GM12878 (cell line): ENCODE measurements at regions not wholly inside any gene's neighbourhood (a gene's known extent, or its start where the extent isn't known, plus 50 kb on each side); places are given as distances from the start of the nearest gene placed in this dataset.

Experiments used
- ATAC-seq: fragments of 200-7000 bp; cut with Tn5 transposase; 3 replicates; pipeline ENCODE4 v1.9.1; 2020; ENCODE audit warnings: mild to moderate bottlenecking, moderate library complexity
- BruUV-seq: library from RNA; stranded (reverse); fragments of 400-500 nt; replicated peaks from 2 replicates; lab custom pipeline; 2021; lab: Mats Ljungman, UMichigan
- CTCF ChIA-PET: fragments of 300-600 bp; sonication (Branson Sonifier 250); formaldehyde crosslinking; extraction: SDS; loops from one replicate; lab custom pipeline; 2021; ENCODE audit warnings: inconsistent platforms; lab: Yijun Ruan, JAX
- POLR2A ChIA-PET: fragments of 350-600 bp; formaldehyde crosslinking; extraction: SDS; loops from one replicate; lab custom pipeline; 2021; ENCODE audit warnings: inconsistent platforms; lab: Charles Lee
- RAD21 ChIA-PET: fragments of 300-600 bp; sonication (Branson Sonifier 250); formaldehyde crosslinking; loops from one replicate; lab custom pipeline; 2023; ENCODE audit warnings: antibody characterized with exemption; ENCODE audit not compliant: unreplicated experiment; lab: Charles Lee
- SMC1A ChIA-PET: fragments of 300-600 bp; sonication (Branson Sonifier 250); formaldehyde crosslinking; loops from one replicate; lab custom pipeline; 2023; ENCODE audit not compliant: unreplicated experiment, uncharacterized antibody; lab: Charles Lee
- DNase-seq: peaks from one replicate; pipeline ENCODE4 v3.0.0-alpha.2; 2011; ENCODE audit warnings: low read depth, low spot score
- FAIRE-seq: peaks from 3 replicates; lab custom pipeline; 2011; peaks lifted over from hg19 to GRCh38; lab: Jason Lieb, UNC
- H2AFZ ChIP-seq: 2 replicates; pipeline ENCODE4 v1.6.0; 2011; ENCODE audit warnings: low read depth, low read length, control low read depth; ENCODE audit not compliant: control insufficient read depth
- H3K27ac ChIP-seq: 2 replicates; pipeline ENCODE4 v1.5.1; 2011; ENCODE audit warnings: control low read depth; ENCODE audit not compliant: control insufficient read depth, insufficient read depth
- H3K27me3 ChIP-seq, 2 experiments: replicated peaks in 1 of 2; 2 replicates each; pipeline versions ENCODE4 v1.6.0 to v1.6.1; 2011; ENCODE audit warnings: low read length in 1 of 2; ENCODE audit not compliant: control insufficient read depth in 2 of 2, insufficient read depth in 2 of 2
- H3K36me3 ChIP-seq, 2 experiments: 2 replicates each; pipeline ENCODE4 v1.5.1; 2011; ENCODE audit warnings: low read length in 1 of 2; ENCODE audit not compliant: control insufficient read depth in 2 of 2, insufficient read depth in 2 of 2
- H3K4me1 ChIP-seq: 2 replicates; pipeline ENCODE4 v1.6.1; 2011; ENCODE audit warnings: mild to moderate bottlenecking, low read length, moderate library complexity, mixed read lengths; ENCODE audit not compliant: control insufficient read depth, insufficient read depth
- H3K4me2 ChIP-seq: 2 replicates; pipeline ENCODE4 v1.6.0; 2011; ENCODE audit warnings: control low read depth; ENCODE audit not compliant: control insufficient read depth, insufficient read depth
- H3K4me3 ChIP-seq: fragments of 200-600 bp; sonication (generic); 2 replicates; pipeline ENCODE4 v1.5.1; 2016
- H3K79me2 ChIP-seq: 2 replicates; pipeline ENCODE4 v1.6.0; 2011; ENCODE audit warnings: low read length; ENCODE audit not compliant: control insufficient read depth, insufficient read depth
- H3K9ac ChIP-seq: 2 replicates; pipeline ENCODE4 v1.8.0; 2011; ENCODE audit warnings: low read length, control low read depth, mixed read lengths; ENCODE audit not compliant: control insufficient read depth, insufficient read depth
- H3K9me3 ChIP-seq: replicated peaks from 3 replicates; pipeline ENCODE4 v1.5.1; 2011; ENCODE audit warnings: mild to moderate bottlenecking, low read length; ENCODE audit not compliant: control insufficient read depth, insufficient read depth
- H4K20me1 ChIP-seq: 2 replicates; pipeline ENCODE4 v1.6.0; 2011; ENCODE audit not compliant: control insufficient read depth, insufficient read depth
- ATF7 ChIP-seq: fragments of 450-650 bp; IDR thresholded peaks from 2 replicates; pipeline ENCODE4 v1.6.1; 2016; ENCODE audit warnings: low read depth, mild to moderate bottlenecking
- BHLHE40 ChIP-seq, 2 experiments: fragments of 450-650 bp in 1 of 2; IDR thresholded peaks; 2 replicates each; pipeline ENCODE4 v1.6.1; 2011 to 2017; ENCODE audit warnings: low read depth in 2 of 2, borderline replicate concordance in 1 of 2, improper control_type of control experiment in 1 of 2, low read length in 1 of 2, mild to moderate bottlenecking in 1 of 2
- BMI1 ChIP-seq: fragments of 450-650 bp; IDR thresholded peaks from 2 replicates; pipeline ENCODE4 v1.6.1; 2016; ENCODE audit warnings: mild to moderate bottlenecking, moderate library complexity, borderline replicate concordance
- EP300 ChIP-seq, 2 experiments: fragments of 150-350 bp in 1 of 2; IDR thresholded peaks; 2 replicates each; pipeline ENCODE4 v1.6.1; 2011 to 2012; ENCODE audit warnings: low read depth in 2 of 2, low read length in 2 of 2, borderline replicate concordance in 1 of 2, improper control_type of control experiment in 1 of 2, inconsistent platforms in 1 of 2; ENCODE audit not compliant: control insufficient read depth in 1 of 2
- FOXK2 ChIP-seq: fragments of 450-650 bp; IDR thresholded peaks from 2 replicates; pipeline ENCODE4 v1.6.1; 2017; ENCODE audit warnings: mild to moderate bottlenecking, moderate library complexity
- JUND ChIP-seq: IDR thresholded peaks from 2 replicates; pipeline ENCODE4 v1.6.1; 2012; ENCODE audit warnings: low read depth, mild to moderate bottlenecking, low read length, improper control_type of control experiment, moderate library complexity
- KAT2A ChIP-seq: conservative IDR thresholded peaks from 2 replicates; pipeline ENCODE4 v1.6.1; 2011; ENCODE audit warnings: low read depth, low read length; ENCODE audit not compliant: control insufficient read depth
- RUNX3 ChIP-seq: IDR thresholded peaks from 2 replicates; pipeline ENCODE4 v1.6.1; 2012; ENCODE audit warnings: low read length, inconsistent platforms
- SIX5 ChIP-seq: IDR thresholded peaks from 2 replicates; pipeline ENCODE4 v1.6.1; 2011; ENCODE audit warnings: mild to moderate bottlenecking, low read depth, low read length, moderate library complexity; ENCODE audit not compliant: severe bottlenecking
- STAT1 ChIP-seq: fragments of 450-650 bp; conservative IDR thresholded peaks from 2 replicates; pipeline ENCODE4 v1.6.1; 2014; ENCODE audit warnings: antibody characterized with exemption, mild to moderate bottlenecking
- STAT3 ChIP-seq: IDR thresholded peaks from 2 replicates; pipeline ENCODE4 v1.6.1; 2011; ENCODE audit warnings: low read depth, low read length, improper control_type of control experiment
- USF2 ChIP-seq: IDR thresholded peaks from 2 replicates; pipeline ENCODE4 v1.6.1; 2011; ENCODE audit warnings: low read depth, low read length, improper control_type of control experiment, borderline replicate concordance
- ZBTB4 ChIP-seq: fragments of 450-650 bp; formaldehyde crosslinking; IDR thresholded peaks from 2 replicates; pipeline ENCODE4 v1.4.0; 2022; ENCODE audit warnings: mild to moderate bottlenecking, moderate library complexity
- ZNF592 ChIP-seq: fragments of 450-650 bp; IDR thresholded peaks from 2 replicates; pipeline ENCODE4 v1.6.1; 2017; ENCODE audit warnings: mild to moderate bottlenecking, moderate library complexity
- ZNF622 ChIP-seq: fragments of 450-650 bp; IDR thresholded peaks from 2 replicates; pipeline ENCODE4 v1.6.1; 2017; ENCODE audit warnings: mild to moderate bottlenecking, inconsistent platforms
- WGBS: methylation state at CpG from one replicate; pipeline ENCODE4 v1.1.6; 2016; ENCODE audit warnings: low lambda C conversion rate; ENCODE audit not compliant: insufficient replicate concordance, insufficient coverage; ENCODE audit errors: missing lambda C conversion rate; 5-methylcytosine and 5-hydroxymethylcytosine counted together
- in situ Hi-C: fragments of 300-500 bp; cut with MboI; formaldehyde crosslinking; loops from 9 replicates; pipeline ENCODE4 v1.14.3; 2018; ENCODE audit warnings: mixed read lengths
- intact Hi-C: fragments of 100-400 bp; cut with micrococcal nuclease; formaldehyde crosslinking; loops from one replicate; pipeline ENCODE4 v1.14.2; 2022; ENCODE audit not compliant: unreplicated experiment

- no peak overlapping the region for H3K4me2 ChIP-seq
- no peak overlapping the region for H3K27ac ChIP-seq
- H3K9me3 ChIP-seq = no peaks in the 10 kb centered on the region; the same call in 2 of the 3 replicates
- H2AFZ ChIP-seq = no peak overlapping the region
- in situ Hi-C loops = no loop called here
- no peaks in the 10 kb centered on the region for H3K4me1 ChIP-seq
- ChIA-PET SMC1A (no interaction called here), CTCF (no interaction called here), POLR2A (no interaction called here), RAD21 (no interaction called here)
- DNase-seq = no peak
- 17% methylated on average over 4 of the region's 4 CpGs for WGBS
- H3K4me3 ChIP-seq = no peak overlapping the region
- no peaks in the 10 kb centered on the region for H3K27me3 ChIP-seq
- no peak overlapping the region for H3K9ac ChIP-seq
- intact Hi-C loops = no loop called here
- FAIRE-seq = no peak
- H3K36me3 ChIP-seq = no peaks in the 10 kb centered on the region
- no TSS peak for BruUV-seq
- no peak for ATAC-seq
- H4K20me1 ChIP-seq = no peaks in the 10 kb centered on the region
- H3K79me2 ChIP-seq = no peaks in the 10 kb centered on the region
- TF ChIP-seq FOXK2 (no peak), BMI1 (no peak), USF2 (no peak), BHLHE40 (IDR thresholded peaks at IDR 0.05; ENCODE audit: borderline replicate concordance in 1 of 2, low read depth in 2 of 2, low read length in 1 of 2) (no peak), JUND (no peak), ZNF622 (no peak), SIX5 (no peak), KAT2A (no peak), STAT3 (no peak), STAT1 (no peak), EP300 (IDR thresholded peaks at IDR 0.05; ENCODE audit: borderline replicate concordance in 1 of 2, control insufficient read depth in 1 of 2, low read depth in 2 of 2, low read length in 2 of 2) (no peak), ZBTB4 (no peak), ZNF592 (no peak), ATF7 (no peak), RUNX3 (no peak)
These were observed 170.3 kb downstream of the MAIP1 start for GRCh38 chr2:200125444-200126284.
